H1 (cell line): ENCODE measurements at regions not wholly inside any gene's neighbourhood (a gene's known extent, or its start where the extent isn't known, plus 50 kb on each side); places are given as distances from the start of the nearest gene placed in this dataset.

Experiments
- GTF2F1 ChIP-seq: IDR thresholded peaks from 2 replicates; pipeline ENCODE4 v1.6.1; 2012; ENCODE audit warnings: low read depth, low read length, improper control_type of control experiment, borderline replicate concordance
- HDAC2 ChIP-seq, 2 experiments: fragments of 300-600 bp in 1 of 2; sonication (generic) in 1 of 2; IDR thresholded peaks; 2 replicates each; pipeline ENCODE4 v1.6.1; 2011 to 2012; ENCODE audit warnings: low read depth in 2 of 2, low read length in 2 of 2, mild to moderate bottlenecking in 2 of 2, moderate library complexity in 2 of 2, borderline replicate concordance in 1 of 2, inconsistent platforms in 1 of 2
- KDM4A ChIP-seq: IDR thresholded peaks from one replicate; pipeline ENCODE4 v1.7.1; 2012; ENCODE audit warnings: low read depth, mild to moderate bottlenecking, moderate library complexity, low read length, inconsistent platforms; ENCODE audit not compliant: severe bottlenecking
- PHF8 ChIP-seq: fragments of 200-600 bp; sonication (generic); conservative IDR thresholded peaks from 2 replicates; pipeline ENCODE4 v1.7.1; 2012; ENCODE audit warnings: low read depth, mild to moderate bottlenecking, inconsistent platforms, low read length, moderate library complexity
- POLR2A ChIP-seq, 2 experiments: IDR thresholded peaks; 1 replicate in 1 of 2; 2 replicates in 1 of 2; pipeline ENCODE4 v1.6.1; 2011; ENCODE audit warnings: low read depth in 2 of 2, low read length in 2 of 2, mild to moderate bottlenecking in 2 of 2; ENCODE audit errors: control extremely low read depth in 1 of 2
- RFX5 ChIP-seq: IDR thresholded peaks from 2 replicates; pipeline ENCODE4 v1.6.1; 2011; ENCODE audit warnings: low read depth, low read length, improper control_type of control experiment, borderline replicate concordance
- SAP30 ChIP-seq: fragments of 300-600 bp; sonication (generic); IDR thresholded peaks from 2 replicates; pipeline ENCODE4 v1.7.1; 2012; ENCODE audit warnings: low read length, moderate library complexity, mild to moderate bottlenecking, inconsistent platforms; ENCODE audit not compliant: insufficient read depth, insufficient replicate concordance
- SIN3A ChIP-seq, 2 experiments: IDR thresholded peaks in 1 of 2; conservative IDR thresholded peaks in 1 of 2; 2 replicates each; pipeline ENCODE4 v1.6.1; 2011 to 2012; ENCODE audit warnings: low read length in 2 of 2, improper control_type of control experiment in 1 of 2, low read depth in 1 of 2, mild to moderate bottlenecking in 1 of 2
- SRF ChIP-seq: IDR thresholded peaks from 2 replicates; pipeline ENCODE4 v1.6.1; 2011; ENCODE audit warnings: mild to moderate bottlenecking, low read depth, low read length, moderate library complexity
- USF2 ChIP-seq: IDR thresholded peaks from 2 replicates; pipeline ENCODE4 v1.6.1; 2011; ENCODE audit warnings: low read length, improper control_type of control experiment
- YY1 ChIP-seq: IDR thresholded peaks from 2 replicates; pipeline ENCODE4 v1.6.1; 2011; ENCODE audit warnings: low read depth, mild to moderate bottlenecking, low read length
- ZNF274 ChIP-seq: IDR thresholded peaks from 2 replicates; pipeline ENCODE4 v1.7.0; 2012; ENCODE audit warnings: low read length, borderline replicate concordance; ENCODE audit errors: extremely low read depth
- TF ChIP-seq, protein P1 (sequence below), 3 experiments: IDR thresholded peaks; 1 replicate in 2 of 3; 2 replicates in 1 of 3; pipeline versions ENCODE4 v1.5.1 to v1.6.1; 2011; ENCODE audit warnings: low read length in 3 of 3, mild to moderate bottlenecking in 3 of 3, inconsistent platforms in 2 of 3, low read depth in 1 of 3, moderate library complexity in 1 of 3; ENCODE audit not compliant: insufficient read depth in 1 of 3; ENCODE audit errors: control extremely low read depth in 1 of 3

GRCh38 chr2:129728035-129728972, 251.2 kb upstream of the RAB6C start:
- no peak for TF ChIP-seq YY1
- TF ChIP-seq, protein P1, sequence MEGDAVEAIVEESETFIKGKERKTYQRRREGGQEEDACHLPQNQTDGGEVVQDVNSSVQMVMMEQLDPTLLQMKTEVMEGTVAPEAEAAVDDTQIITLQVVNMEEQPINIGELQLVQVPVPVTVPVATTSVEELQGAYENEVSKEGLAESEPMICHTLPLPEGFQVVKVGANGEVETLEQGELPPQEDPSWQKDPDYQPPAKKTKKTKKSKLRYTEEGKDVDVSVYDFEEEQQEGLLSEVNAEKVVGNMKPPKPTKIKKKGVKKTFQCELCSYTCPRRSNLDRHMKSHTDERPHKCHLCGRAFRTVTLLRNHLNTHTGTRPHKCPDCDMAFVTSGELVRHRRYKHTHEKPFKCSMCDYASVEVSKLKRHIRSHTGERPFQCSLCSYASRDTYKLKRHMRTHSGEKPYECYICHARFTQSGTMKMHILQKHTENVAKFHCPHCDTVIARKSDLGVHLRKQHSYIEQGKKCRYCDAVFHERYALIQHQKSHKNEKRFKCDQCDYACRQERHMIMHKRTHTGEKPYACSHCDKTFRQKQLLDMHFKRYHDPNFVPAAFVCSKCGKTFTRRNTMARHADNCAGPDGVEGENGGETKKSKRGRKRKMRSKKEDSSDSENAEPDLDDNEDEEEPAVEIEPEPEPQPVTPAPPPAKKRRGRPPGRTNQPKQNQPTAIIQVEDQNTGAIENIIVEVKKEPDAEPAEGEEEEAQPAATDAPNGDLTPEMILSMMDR (IDR thresholded peaks at IDR 0.05; ENCODE audit: control extremely low read depth in 1 of 3, insufficient read depth in 1 of 3, low read depth in 1 of 3, low read length in 3 of 3), result no peak
- no peak for TF ChIP-seq USF2
- no peak for TF ChIP-seq RFX5
- no peak for TF ChIP-seq ZNF274
- TF ChIP-seq SRF, result peak; percentile 78
- TF ChIP-seq POLR2A (IDR thresholded peaks at IDR 0.05; ENCODE audit: control extremely low read depth in 1 of 2, low read depth in 2 of 2, low read length in 2 of 2), result no peak
- TF ChIP-seq KDM4A, result no peak
- TF ChIP-seq PHF8, result no peak
- TF ChIP-seq SIN3A (conservative IDR thresholded peaks at IDR 0.05 in 1 of 2, IDR thresholded peaks at IDR 0.05 in 1 of 2; ENCODE audit: low read depth in 1 of 2, low read length in 2 of 2), result no peak
- TF ChIP-seq GTF2F1, result no peak
- TF ChIP-seq HDAC2 (IDR thresholded peaks at IDR 0.05; ENCODE audit: borderline replicate concordance in 1 of 2, low read depth in 2 of 2, low read length in 2 of 2), result no peak
- TF ChIP-seq SAP30, result no peak
